ENCODE measurements at regions not wholly inside any gene's neighbourhood (a gene's known extent, or its start where the extent isn't known, plus 50 kb on each side); places are given as distances from the start of the nearest gene placed in this dataset.

DNA sequence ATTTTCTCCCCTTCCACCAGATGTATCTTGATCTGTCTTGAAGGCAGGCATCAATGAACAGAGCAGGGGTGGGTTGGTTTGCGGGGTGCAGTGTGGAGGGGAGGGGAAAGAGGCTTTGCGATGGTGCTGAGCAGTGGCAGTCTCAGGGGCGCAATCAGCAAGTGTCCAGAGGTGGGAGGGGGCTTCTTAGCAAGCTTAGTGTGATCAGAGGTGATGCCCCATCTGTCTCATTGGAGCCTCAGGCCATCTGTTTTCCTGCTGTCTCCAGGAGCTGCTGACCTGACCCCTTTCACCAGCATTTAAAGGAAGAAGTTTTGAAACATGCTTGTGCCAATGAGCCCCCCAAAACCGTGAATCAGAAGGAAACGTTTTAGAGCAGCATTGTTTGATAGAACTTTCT lies 187.7 kb upstream of the LHX5 start:
- TF ChIP-seq CTCF (IDR thresholded peaks at IDR 0.05; ENCODE audit: low read length) (no peak), EZH2 (optimal IDR thresholded peaks at IDR 0.05; ENCODE audit: low read depth, low read length) (no peak), EZH2phosphoT487 (IDR thresholded peaks at IDR 0.05; ENCODE audit: low read length) (no peak)
